Colonic mucosa (tissue), 4 donors: ENCODE measurements at regions not wholly inside any gene's neighbourhood (a gene's known extent, or its start where the extent isn't known, plus 50 kb on each side); places are given as distances from the start of the nearest gene placed in this dataset.
A peak's percentile ranks its signal among the peaks of the same experiment; 100 is the strongest.

Source experiments
- DNase-seq: peaks from one replicate; pipeline ENCODE4 v3.0.0-alpha.2; 2020
- H3K27ac ChIP-seq: fragments of 200-600 bp; one replicate; pipeline ENCODE4 v1.8.0; 2021
- H3K27me3 ChIP-seq: fragments of 200-600 bp; one replicate; pipeline ENCODE4 v1.8.0; 2021
- H3K36me3 ChIP-seq: fragments of 200-600 bp; one replicate; pipeline ENCODE4 v1.8.0; 2021
- H3K4me1 ChIP-seq: fragments of 200-600 bp; one replicate; pipeline ENCODE4 v1.8.0; 2021; ENCODE audit warnings: mild to moderate bottlenecking
- H3K4me3 ChIP-seq: fragments of 200-600 bp; one replicate; pipeline ENCODE4 v1.8.0; 2021
- H3K9ac ChIP-seq, 2 donors: one replicate each; pipeline ENCODE4 v1.7.0; 2013; ENCODE audit warnings: control low read depth in 2 of 2, low read depth in 2 of 2, low read length in 2 of 2
- H3K9me3 ChIP-seq: fragments of 200-600 bp; one replicate; pipeline ENCODE4 v1.8.0; 2021
- CTCF ChIP-seq: fragments of 200-600 bp; IDR thresholded peaks from one replicate; pipeline ENCODE4 v1.8.0; 2022; ENCODE audit warnings: antibody characterized with exemption, mild to moderate bottlenecking
- intact Hi-C: fragments of 100-400 bp; cut with DNase I; formaldehyde crosslinking; loops from one replicate; pipeline ENCODE4 v1.14.1; 2022
- donor health status: healthy.
- donor health status: DM: no; HTN: no; CAD: no.
- donor health status: DM: no; HTN: no; CAD: no.

- no peak overlapping the region for H3K9ac ChIP-seq
- H3K4me1 ChIP-seq, result no peaks in the 10 kb centered on the region
- TF ChIP-seq CTCF, result no peak
- H3K27ac ChIP-seq, result no peak overlapping the region
- H3K9me3 ChIP-seq, result no peaks in the 10 kb centered on the region
- DNase-seq, result no peak
- intact Hi-C loops, result no loop called here
- no peaks in the 10 kb centered on the region for H3K27me3 ChIP-seq
- H3K36me3 ChIP-seq, result no peaks in the 10 kb centered on the region
- H3K4me3 ChIP-seq, result no peak overlapping the region
Measured at GRCh38 chr15:62880278-62880677, 162.3 kb upstream of the TPM1 start.

GRCh38 chr15:62881056-62881455 is 161.5 kb upstream of the TPM1 start:
- Histone ChIP-seq H3K9me3 (no peaks in the 10 kb centered on the region), H3K36me3 (no peaks in the 10 kb centered on the region), H3K4me1 (no peaks in the 10 kb centered on the region), H3K27me3 (no peaks in the 10 kb centered on the region), H3K27ac (no peak overlapping the region), H3K9ac (no peak overlapping the region), H3K4me3 (no peak overlapping the region)
- no peak for TF ChIP-seq CTCF
- no peak for DNase-seq
- intact Hi-C loops, result no loop called here

- no peaks in the 10 kb centered on the region for H3K27me3 ChIP-seq
- no peaks in the 10 kb centered on the region for H3K4me1 ChIP-seq
- H3K36me3 ChIP-seq, result no peaks in the 10 kb centered on the region
- no peak for DNase-seq
- no peak overlapping the region for H3K27ac ChIP-seq
- H3K4me3 ChIP-seq, result no peak overlapping the region
- intact Hi-C loops, result no loop called here
- no peak overlapping the region for H3K9ac ChIP-seq
- H3K9me3 ChIP-seq, result no peaks in the 10 kb centered on the region
- no peak for TF ChIP-seq CTCF
Measured at GRCh38 chr15:62883938-62884479, 158.5 kb upstream of the TPM1 start.

GRCh38 chr15:62886431-62887071 is 156.0 kb upstream of the TPM1 start:
- no peak overlapping the region for H3K4me3 ChIP-seq
- no peak for TF ChIP-seq CTCF
- H3K36me3 ChIP-seq, result no peaks in the 10 kb centered on the region
- H3K9me3 ChIP-seq, result no peaks in the 10 kb centered on the region
- peak overlapping the region; percentile 1 to 15 for H3K9ac ChIP-seq
- no peak for DNase-seq
- peak overlapping the region; percentile 44 for H3K27ac ChIP-seq
- intact Hi-C loops, result no loop called here
- H3K27me3 ChIP-seq, result no peaks in the 10 kb centered on the region
- no peaks in the 10 kb centered on the region for H3K4me1 ChIP-seq

GRCh38 chr15:62887113-62887570 is 155.4 kb upstream of the TPM1 start:
- intact Hi-C loops, result no loop called here
- peak overlapping the region; percentile 44 for H3K27ac ChIP-seq
- H3K36me3 ChIP-seq, result no peaks in the 10 kb centered on the region
- no peak overlapping the region for H3K4me3 ChIP-seq
- H3K9ac ChIP-seq, result peak overlapping the region in 1 of 2 donors; percentile 15
- DNase-seq, result no peak
- H3K27me3 ChIP-seq, result no peaks in the 10 kb centered on the region
- no peaks in the 10 kb centered on the region for H3K9me3 ChIP-seq
- H3K4me1 ChIP-seq, result no peaks in the 10 kb centered on the region
- no peak for TF ChIP-seq CTCF
